GM19452 (cell line): ENCODE measurements at regions not wholly inside any gene's neighbourhood (a gene's known extent, or its start where the extent isn't known, plus 50 kb on each side); places are given as distances from the start of the nearest gene placed in this dataset.

ENCODE experiments used
- ATAC-seq: cut with Tn5 transposase; IDR thresholded peaks from one replicate; pipeline ENCODE4 v1.9.1; 2021; ENCODE audit not compliant: unreplicated experiment

DNA sequence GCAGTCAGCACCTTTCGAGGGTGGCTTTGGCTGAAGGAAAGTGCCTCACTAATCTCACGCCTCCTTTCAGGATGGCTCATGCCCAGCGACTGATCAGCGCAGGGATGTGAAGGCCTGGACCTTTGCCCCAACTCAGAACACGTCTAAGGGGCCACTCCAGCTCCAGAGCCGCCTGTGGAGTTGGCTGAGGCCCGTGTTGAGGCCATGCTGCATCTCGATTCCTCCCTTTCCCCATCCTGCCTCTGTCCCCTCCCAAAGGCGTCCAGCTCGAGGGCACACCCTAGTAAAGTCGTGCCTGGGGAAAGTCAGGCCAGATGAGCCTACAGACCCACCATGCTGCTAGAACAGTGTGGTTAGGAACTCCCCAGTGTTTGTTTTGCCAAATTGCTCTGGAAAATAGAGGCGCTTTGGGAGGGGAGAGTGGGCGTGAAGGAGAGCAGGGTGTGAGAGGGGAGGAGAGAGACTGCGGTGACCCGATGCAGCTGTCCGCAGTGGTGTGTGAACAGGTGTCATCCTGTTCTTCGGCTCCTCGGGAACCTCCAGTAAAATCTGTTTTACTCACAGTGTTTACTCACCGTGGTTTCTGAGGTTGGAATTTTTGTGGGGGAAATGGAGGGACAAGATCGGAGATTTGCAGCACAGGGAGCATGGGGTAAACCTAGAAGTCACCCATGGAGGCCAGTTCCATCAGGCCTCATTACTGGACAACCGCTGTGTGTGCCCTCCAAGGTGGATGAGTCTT, 85.0 kb upstream of the PMEPA1 start:
- ATAC-seq: no peak

DNA sequence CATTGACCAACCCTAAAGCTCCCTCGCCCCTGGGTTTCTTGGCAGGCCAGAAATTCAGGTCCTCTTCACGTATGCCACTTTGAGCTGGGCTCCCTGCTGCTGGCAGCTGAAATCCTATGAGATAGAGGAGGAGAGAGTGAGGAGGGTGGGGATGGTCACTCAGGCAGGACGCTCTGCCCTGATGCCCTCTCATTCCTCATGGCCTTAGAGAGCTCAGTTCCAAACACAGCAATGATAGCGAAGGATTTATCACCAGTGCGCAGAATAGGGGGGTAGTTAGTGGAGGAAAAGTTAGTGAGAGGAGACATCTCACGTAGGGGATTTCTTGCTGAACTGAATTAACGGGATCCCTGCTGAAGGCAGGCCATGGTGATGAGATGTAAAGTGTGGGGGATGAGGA, 84.2 kb upstream of the PMEPA1 start:
- no peak for ATAC-seq

DNA sequence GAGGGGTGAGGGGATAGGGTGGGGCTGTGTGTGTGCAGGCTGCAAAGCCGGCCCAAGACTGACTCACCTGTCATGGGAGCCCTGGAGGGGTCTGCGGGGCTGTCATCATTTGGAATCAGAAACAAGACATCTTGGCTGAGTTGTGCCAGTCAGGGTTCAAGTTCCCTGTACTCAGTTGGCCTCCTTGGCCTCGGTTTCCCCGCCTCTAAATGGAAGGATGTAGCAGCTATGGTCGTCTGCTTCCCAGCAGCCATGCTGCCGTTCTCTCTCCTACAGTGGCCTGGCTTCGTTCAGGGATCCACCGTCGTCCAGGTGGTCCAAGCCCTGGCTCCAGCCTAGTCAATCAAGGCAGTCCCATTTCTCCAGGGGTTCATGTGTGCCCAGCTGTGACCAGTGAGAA, 83.6 kb upstream of the PMEPA1 start:
- no peak for ATAC-seq

DNA sequence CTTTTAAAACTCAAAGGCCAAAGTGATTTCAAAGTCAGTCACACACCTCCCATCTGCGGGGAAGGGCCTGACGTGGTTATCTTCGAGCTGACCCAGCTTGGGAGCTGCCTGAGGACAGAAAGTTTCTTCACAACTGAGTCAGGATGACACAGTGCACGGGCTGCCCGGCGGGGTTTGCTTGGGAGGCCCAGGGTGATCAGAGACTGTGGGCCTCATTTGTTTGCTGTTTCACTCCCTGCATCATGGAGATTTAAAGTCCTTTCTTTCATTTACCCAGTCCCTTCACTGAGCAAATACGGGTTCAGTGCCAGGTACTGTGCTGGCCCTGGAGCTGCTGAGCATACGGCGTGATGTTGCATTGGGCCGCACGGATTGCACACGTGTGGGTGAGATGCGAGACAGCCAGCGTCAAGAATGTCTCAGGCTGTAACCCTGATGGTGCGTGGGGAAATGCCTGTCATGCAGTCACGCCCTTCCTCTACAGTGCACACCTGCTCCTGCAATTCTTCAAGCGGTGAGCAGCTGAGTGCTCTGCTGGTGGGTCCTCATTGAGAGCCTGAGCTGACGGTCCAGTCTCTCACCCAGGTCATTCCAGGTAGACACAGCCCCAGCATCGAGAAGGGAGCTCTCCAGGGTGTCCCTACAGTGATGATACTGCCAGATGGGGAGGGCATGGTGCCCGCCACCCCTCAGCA, 82.7 kb upstream of the PMEPA1 start:
- no peak for ATAC-seq

DNA sequence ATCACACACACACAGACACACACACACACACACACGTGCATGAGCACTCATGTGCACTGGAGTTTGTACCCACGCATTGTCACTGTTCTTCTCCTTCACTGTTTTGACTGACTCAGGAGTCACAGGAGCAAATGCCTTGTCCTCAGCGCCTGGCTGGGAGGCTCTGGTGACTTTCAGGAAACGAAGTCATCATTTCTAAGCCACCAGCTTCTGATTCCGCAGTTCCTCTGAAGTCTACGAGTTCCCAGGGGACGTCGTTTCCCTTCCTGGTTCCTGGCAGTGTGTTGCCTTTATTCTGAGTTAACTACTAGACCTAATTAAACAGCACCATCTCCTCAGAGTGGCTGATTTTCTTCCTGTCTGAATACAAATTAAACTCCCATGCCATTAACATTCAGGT, 82.2 kb upstream of the PMEPA1 start:
- ATAC-seq: no peak

DNA sequence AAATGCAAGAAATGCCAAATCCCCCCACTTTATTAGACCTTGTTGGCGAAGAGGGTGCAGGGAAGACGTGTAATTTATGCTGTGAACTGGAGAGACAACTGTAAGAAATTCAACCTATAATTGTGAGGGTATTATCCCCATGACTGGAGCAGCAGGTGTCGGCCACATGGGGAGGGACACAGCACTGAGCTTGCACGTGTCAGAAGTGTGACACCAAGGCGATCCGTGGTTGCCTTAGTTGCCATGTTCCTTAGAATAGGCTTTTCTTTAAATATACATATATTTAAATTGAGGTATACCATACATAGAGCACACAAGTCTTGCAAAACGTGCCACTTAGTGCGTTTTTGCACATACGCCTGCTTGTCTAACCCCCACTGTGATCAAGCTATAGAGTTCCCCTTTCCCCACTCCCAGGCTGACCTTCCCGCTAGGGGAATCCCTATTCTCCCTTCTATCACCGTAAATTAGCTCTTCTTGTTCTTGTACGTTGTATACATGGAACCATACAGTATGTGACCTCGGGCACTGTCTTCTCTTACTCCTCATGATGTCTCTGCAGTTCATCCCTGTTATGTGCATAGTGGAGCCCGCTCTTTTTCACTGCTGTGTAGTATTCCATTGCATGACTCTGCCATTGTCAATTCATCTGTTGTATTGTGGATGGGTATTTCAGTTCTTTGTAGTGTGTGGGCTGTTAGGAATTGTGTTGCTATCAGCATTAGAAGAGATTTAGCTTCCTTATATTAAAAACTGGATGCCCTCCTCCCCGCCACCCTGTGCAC, 81.6 kb upstream of the PMEPA1 start:
- no peak for ATAC-seq

DNA sequence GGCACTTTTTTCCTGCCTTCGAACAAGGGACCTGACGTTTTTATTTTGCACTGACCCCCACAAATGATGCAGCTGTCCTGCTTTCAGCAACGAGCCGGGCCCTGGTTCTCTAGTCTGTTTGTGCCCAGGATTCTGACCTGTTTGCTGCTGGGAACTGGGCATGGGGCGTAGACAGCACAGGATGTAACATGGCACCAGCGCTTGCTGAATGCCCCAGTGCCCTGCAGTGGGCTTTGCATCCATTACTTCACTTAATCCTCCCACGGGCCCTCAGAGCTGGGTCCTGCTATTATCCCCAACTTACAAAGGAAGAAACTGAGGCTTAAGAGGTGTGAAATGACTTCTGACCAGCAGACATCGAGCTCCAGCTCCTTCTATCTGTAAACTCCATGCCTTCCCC, 80.4 kb upstream of the PMEPA1 start:
- ATAC-seq: no peak

DNA sequence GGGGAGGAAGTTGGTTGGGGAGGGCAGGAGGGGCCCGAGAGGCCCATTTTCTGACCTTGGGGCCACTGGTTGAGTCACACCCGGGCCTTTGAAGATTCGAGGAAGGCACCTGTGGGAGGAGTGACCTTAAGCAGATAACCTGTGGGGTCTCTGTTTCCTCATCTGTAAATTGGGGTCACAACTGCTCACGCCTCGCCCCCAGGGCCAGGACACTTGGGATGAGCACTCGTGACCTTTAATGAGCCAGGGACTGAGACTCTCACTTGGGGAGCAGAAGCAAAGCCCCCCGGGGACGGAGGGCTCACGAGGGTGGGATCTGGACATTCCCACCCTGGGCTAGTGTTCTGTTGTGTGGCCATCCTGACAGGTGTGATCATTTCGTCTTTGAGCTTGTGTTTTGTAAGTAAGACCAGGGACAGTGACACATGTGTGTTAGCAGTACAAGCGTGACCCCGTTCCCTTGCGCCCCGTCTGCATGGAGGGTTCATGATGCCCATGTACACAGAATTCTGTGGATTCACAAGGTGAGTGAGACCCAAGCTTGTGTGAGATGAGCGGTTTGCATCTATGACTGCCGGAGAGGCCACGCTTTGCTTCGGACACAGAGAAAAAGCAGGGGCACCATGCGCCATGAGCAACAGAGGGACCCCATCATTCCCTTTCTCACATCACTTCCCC, 79.3 kb upstream of the PMEPA1 start:
- ATAC-seq: no peak

DNA sequence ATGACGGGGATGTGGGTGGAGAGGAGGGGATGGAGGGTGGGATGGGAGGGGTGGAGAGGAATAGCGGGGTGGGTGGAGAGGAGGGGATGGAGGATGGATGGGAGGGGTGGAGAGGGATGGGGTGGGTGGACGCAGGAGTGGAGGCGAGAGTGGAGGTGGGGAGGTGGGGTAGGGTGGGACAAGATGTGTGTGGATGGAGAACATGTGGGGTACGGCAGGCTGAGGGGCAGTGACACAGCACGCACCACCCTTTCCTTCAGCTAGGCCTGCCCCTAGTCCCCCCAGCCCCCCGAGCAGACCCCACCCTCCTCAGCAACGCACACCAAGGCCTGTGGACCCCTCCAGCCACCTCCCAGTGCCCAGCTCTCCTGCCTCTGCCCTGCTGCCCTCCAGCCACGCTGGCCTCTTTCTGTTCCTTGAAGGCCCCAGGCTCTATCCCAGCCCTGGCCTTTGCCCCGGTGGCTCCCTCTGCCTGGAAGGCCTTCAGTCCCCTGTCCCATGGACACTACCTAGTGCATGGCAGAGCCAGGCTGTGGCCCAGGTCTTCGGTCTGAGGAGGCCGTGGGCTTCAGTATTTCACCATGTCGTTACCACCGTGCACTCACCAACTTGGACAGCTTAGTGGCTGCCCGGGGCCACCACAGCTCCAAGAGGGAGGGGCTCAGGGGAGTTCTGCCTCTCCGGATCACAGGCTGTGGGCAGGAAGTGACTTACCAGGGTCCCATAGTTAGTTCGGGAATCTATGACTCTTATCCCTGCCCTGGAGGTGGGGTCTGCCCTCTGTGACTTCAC, 78.4 kb upstream of the PMEPA1 start:
- no peak for ATAC-seq

DNA sequence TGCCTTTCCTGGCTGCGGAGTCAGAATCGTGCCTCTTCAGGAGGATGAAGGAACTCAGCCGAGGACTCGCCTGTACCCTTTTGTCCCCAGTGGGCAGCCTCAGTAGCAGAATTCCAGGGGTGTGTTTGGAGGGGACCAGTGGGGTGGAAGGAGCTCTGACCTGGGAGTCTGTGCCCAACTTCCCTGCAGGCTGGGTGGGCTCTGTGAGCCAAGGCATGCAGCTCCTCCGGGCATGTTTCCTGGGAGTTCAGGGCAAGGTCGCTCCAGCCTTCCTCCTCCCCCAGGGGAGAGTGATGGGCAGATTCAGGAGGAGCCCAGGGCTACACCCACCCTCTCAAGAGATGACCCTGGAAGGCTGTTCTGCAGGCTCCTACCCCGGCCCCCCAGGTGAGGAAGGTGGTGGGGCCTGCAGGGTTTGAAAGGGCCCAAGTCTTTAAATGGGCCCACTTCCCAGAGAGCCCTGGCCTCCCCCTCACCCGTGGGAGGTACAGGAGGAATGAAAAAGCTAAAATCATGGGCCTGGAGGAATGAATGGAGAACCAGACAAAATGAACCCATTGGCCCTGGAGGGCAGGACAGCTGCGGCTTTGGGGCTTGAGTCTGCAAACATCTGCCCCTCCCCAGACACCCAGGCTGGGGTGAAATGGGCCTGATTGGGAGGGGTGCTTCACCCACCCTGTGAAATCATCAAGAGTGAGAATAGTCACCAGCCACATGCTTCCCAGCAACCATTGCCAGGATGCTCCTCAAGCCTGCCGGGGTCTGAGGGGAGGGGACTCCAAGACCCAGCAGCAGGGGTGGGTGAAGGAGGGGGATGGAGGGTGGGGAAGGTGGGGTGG, 77.6 kb upstream of the PMEPA1 start:
- no peak for ATAC-seq

DNA sequence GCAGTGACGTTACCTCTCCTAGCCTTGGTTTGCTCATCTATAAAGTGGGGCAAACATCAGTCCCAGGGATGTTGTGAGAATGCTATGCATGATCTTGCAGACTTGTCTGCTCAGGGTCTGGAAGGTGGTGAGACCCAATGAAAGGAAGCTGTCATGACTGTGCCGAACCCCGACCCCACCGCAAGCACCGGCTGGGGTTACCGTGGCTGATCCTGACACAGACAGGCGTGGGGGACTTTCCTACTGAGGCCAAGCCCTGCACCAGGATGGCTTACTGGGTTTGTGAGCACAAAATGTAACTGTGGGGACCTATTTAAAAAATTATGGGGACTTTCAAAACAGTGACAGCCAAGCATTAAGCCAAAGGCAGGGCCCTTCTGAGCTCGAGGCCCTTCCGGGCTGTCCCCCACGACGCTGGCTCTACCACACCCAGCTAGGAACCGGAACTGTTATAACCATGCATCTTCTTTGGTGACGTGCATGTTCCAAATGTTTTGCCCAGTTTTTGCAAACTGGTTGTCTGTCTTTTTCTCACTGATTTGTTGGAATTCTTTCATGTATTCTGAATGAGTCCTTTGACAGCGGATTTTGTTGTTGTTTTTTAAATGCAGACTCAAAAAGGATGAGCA, 76.6 kb upstream of the PMEPA1 start:
- no peak for ATAC-seq

DNA sequence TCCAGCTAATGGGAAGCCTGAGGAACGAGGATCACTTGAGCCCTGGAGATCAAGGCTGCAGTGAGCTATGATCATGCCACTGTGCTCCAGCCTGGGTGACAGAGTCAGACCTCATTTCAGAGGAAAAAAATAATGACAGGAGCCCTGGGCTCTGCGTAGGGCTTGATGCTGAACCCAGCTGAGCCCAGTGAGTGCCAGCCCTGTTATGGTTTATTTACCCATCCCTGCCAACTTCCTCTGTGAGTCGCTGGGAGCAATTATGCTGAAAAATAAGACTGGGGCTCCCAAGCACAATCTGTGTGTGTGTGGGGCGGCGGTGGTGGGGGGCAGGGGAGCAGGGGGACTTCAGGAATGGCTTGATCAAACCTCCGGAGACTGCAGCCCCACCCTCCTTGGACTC, 75.9 kb upstream of the PMEPA1 start:
- ATAC-seq: no peak

DNA sequence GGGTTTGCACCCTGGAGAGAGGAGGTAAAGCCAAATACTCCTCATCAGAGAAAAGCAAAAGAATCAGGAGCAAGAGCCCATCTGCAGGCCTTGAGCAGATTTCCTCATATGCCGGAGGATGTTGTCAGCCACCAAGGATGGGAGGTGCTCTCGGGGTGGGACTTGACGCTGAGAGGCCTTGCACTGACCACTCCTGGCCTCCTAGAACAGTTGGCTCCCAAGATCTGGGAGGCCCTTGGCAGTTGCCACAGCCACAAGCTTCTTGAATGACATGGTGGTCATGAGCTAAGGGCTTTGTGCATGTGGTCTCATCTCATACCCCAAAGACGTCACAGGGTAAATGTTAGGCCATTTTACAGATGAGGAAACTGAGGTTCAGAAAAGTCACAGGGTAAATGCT, 75.2 kb upstream of the PMEPA1 start:
- ATAC-seq: no peak

DNA sequence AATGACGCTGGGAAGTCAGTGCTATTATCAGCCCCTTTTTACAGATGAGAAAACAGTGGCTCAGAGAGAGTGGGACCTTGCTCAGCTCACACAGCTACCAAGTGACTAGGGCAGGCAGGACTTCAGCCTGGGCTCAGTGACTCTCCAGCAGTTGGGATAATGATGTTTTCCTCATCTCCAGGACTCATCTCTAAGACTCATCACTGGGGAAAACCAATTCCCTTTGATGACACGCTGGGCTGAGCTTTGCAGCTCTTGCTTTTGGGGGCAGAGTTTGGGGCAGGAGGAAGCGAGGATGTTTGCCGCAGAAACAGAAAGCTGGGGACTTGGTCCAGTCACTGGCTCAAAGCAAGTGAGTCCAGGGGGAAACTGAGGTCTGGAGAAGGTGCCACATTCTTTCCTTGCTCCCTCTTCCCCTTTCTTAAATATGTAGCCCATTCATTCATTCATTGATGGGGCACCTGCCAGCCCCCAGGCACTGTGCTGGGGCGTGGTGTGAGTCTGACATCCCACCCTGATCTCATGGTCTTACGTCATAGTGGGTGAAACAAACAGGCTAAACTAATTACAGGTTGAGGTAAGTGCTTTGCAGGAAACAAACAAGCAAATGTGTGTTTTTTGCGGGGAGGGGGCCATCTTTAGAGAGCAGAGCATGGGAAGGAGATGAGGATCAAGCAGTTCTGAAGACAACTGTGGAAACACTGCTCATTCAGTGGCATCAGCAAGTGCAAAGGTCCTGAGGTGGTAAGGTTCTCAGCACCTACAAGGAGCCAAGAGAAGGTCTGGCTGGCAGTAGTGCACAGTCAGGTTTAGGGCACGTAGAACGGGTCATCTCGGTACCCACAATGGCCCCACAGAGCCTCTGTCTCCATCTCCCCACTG, 74.4 kb upstream of the PMEPA1 start:
- no peak for ATAC-seq

DNA sequence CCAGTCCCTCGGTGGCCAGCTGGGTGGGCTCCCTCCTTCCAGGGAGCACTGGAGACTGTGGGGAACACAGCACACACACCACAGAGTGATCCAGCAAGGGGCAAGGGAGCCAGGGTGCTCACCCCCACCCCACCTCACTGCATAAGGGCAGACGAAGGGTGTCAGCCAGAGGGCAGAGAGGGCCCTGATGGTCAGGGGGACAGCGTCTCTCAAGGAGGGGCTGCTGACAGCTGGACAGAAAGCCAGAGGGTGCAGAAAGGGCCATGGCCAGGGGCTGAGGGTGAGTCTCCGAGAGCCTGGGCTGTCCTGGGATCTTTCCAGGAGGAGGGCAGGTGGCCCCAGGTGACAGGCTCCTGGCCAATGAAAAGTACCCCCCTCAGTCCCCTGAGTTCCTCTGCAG, 73.4 kb upstream of the PMEPA1 start:
- no peak for ATAC-seq

DNA sequence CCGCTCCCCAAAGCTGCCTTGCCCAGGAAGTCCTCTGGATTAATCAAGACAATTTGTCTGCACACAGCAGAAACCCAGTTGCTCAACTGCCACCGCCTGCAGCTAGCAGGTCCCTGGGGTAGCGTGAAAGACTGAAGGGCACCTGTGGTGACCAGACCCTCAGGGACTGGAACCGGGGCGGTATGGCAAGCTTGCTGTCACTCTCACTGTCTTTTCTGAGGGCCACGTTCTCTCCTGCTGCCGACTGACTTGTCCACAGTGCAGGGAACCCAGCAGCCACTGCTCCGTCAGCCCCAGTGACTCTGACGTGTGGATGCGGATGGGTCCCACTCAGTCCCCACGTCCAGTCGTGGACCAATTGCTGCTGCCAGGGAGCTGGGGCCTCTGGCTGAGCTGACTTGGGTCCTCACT, 72.8 kb upstream of the PMEPA1 start:
- no peak for ATAC-seq

DNA sequence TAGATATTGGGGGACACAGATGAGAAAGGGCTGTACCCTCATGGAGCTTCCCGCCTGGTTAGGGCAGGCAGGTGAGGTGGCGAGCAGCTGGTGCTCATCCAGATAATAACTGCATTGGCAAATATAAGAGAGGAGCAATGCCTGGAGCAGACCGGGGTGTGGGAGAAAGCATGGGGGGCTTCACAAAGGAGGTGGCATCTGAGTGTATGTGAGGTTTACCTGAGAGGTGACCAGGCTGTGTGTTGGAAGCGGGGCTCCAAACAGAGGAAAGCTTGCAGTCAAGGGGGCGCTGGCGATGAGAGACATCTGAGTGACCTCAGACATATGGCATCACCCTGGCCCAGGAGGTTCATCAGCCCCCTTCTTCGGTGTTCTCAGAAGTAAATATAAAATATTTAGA, 72.1 kb upstream of the PMEPA1 start:
- no peak for ATAC-seq

DNA sequence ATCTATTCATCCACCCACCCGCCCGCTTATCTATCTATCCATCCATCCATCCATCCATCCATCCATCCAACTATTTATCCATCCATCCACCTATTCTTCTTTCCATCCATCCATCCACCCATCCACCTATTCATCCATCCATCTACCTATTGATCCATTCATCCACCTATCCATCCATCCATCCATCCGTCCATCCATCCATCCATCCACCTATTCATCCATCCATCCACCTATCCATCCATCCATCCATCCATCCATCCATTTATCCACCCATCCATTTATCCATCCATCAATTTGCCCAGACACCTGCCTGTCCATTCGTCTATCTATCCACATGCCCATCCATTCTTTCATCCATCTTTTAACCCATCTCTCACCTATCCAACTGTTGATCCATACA, 71.1 kb upstream of the PMEPA1 start:
- ATAC-seq: no peak
